Common myeloid progenitor, CD34-positive (primary cell): ENCODE measurements at regions not wholly inside any gene's neighbourhood (a gene's known extent, or its start where the extent isn't known, plus 50 kb on each side); places are given as distances from the start of the nearest gene placed in this dataset.

Experiments used
- CTCF ChIA-PET: fragments of 350-600 bp; sonication (Branson Sonifier 250); formaldehyde crosslinking; loops from one replicate; lab custom pipeline; 2021; ENCODE audit warnings: antibody characterized with exemption; lab: Charles Lee
- POLR2A ChIA-PET: fragments of 350-600 bp; sonication (Branson Sonifier 250); formaldehyde crosslinking; loops from one replicate; lab custom pipeline; 2021; ENCODE audit warnings: antibody characterized with exemption; lab: Charles Lee
- DNase-seq, 3 donors: peaks; one replicate each; pipeline versions ENCODE4 v3.0.0 to v3.0.0-alpha.2; 2013
- H3K27ac ChIP-seq, 2 experiments: 1 replicate in 1 of 2; 2 replicates in 1 of 2; pipeline ENCODE4 v1.7.0; 2013; ENCODE audit warnings: inconsistent platforms in 2 of 2, low read length in 2 of 2, mild to moderate bottlenecking in 2 of 2, low read depth in 1 of 2, moderate library complexity in 1 of 2; ENCODE audit not compliant: severe bottlenecking in 2 of 2, insufficient read depth in 1 of 2, poor library complexity in 1 of 2
- H3K27me3 ChIP-seq, 5 experiments: replicated peaks in 2 of 5; 1 replicate in 3 of 5; 2 replicates in 2 of 5; pipeline versions ENCODE4 v1.6.1 to v1.7.0; 2013; ENCODE audit warnings: low read length in 4 of 5, mild to moderate bottlenecking in 2 of 5, moderate library complexity in 2 of 5, inconsistent platforms in 1 of 5; ENCODE audit not compliant: insufficient read depth in 5 of 5, control insufficient read depth in 4 of 5
- H3K36me3 ChIP-seq, 4 experiments: 1 replicate in 2 of 4; 2 replicates in 2 of 4; pipeline versions ENCODE4 v1.6.1 to v1.7.0; 2013; ENCODE audit warnings: low read length in 3 of 4, control low read depth in 1 of 4, mild to moderate bottlenecking in 1 of 4; ENCODE audit not compliant: control insufficient read depth in 4 of 4, insufficient read depth in 4 of 4
- H3K4me1 ChIP-seq, 4 experiments: 1 replicate in 3 of 4; 2 replicates in 1 of 4; pipeline versions ENCODE4 v1.6.1 to v1.7.1; 2013; ENCODE audit warnings: low read length in 3 of 4, mild to moderate bottlenecking in 3 of 4, control low read depth in 1 of 4, inconsistent platforms in 1 of 4, moderate library complexity in 1 of 4; ENCODE audit not compliant: control insufficient read depth in 4 of 4, insufficient read depth in 4 of 4; ENCODE audit errors: control extremely low read depth in 1 of 4
- H3K4me3 ChIP-seq, 7 experiments: 1 replicate in 4 of 7; 2 replicates in 3 of 7; pipeline versions ENCODE4 v1.5.1 to v1.7.0; 2013; ENCODE audit warnings: mild to moderate bottlenecking in 7 of 7, low read length in 6 of 7, moderate library complexity in 6 of 7, inconsistent platforms in 2 of 7, low read depth in 2 of 7, control low read depth in 1 of 7; ENCODE audit not compliant: insufficient read depth in 4 of 7, control insufficient read depth in 1 of 7; ENCODE audit errors: extremely low read depth in 1 of 7
- H3K9me3 ChIP-seq, 5 experiments: 1 replicate in 4 of 5; 2 replicates in 1 of 5; pipeline versions ENCODE4 v1.6.1 to v1.7.1; 2013; ENCODE audit warnings: low read length in 4 of 5, mild to moderate bottlenecking in 2 of 5, inconsistent platforms in 1 of 5, low read depth in 1 of 5, moderate library complexity in 1 of 5; ENCODE audit not compliant: control insufficient read depth in 4 of 5, insufficient read depth in 2 of 5; ENCODE audit errors: control extremely low read depth in 1 of 5
- WGBS: methylation state at CpG from one replicate; pipeline ENCODE4 v1.1.5; 2013; ENCODE audit not compliant: insufficient coverage; 5-methylcytosine and 5-hydroxymethylcytosine counted together

- Histone ChIP-seq H3K36me3 (no peaks in the 10 kb centered on the region), H3K27me3 (peaks cover 0 to 19% (median 2%) of the 10 kb centered on the region in 5 experiments), H3K4me3 (no peak overlapping the region), H3K27ac (no peak overlapping the region), H3K4me1 (no peaks in the 10 kb centered on the region), H3K9me3 (no peaks in the 10 kb centered on the region)
- ChIA-PET POLR2A (interaction anchor here (0.6 kb wide), 1 partner anchor 59 kb away, joined by 3 read pairs; no protein-coding TSS in a partner anchor), CTCF (no interaction called here)
- 80% methylated on average over 6 of the region's 8 CpGs for WGBS
- no peak for DNase-seq
Observed at GRCh38 chr2:120401275-120402066, 55.5 kb downstream of the INHBB start.

- H3K36me3 ChIP-seq, result no peaks in the 10 kb centered on the region
- no peak for DNase-seq
- H3K4me1 ChIP-seq, result no peaks in the 10 kb centered on the region
- POLR2A ChIA-PET, result interaction anchor here (0.6 kb wide), 1 partner anchor 59 kb away, joined by 3 read pairs; no protein-coding TSS in a partner anchor
- H3K27me3 ChIP-seq, result peaks cover 0 to 19% (median 2%) of the 10 kb centered on the region in 5 experiments
- CTCF ChIA-PET, result no interaction called here
- no peak overlapping the region for H3K27ac ChIP-seq
- no peak overlapping the region for H3K4me3 ChIP-seq
- 90% methylated on average over 4 of the region's 5 CpGs for WGBS
- H3K9me3 ChIP-seq, result no peaks in the 10 kb centered on the region
Observed at GRCh38 chr2:120402067-120402433, 56.1 kb downstream of the INHBB start.

GRCh38 chr2:120402508-120402907, 56.6 kb downstream of the INHBB start:
- no peaks in the 10 kb centered on the region for H3K9me3 ChIP-seq
- no peaks in the 10 kb centered on the region for H3K4me1 ChIP-seq
- peaks cover 0 to 17% (median 0%) of the 10 kb centered on the region in 5 experiments for H3K27me3 ChIP-seq
- CTCF ChIA-PET, result no interaction called here
- DNase-seq, result no peak
- 97% methylated on average over 4 of the region's 6 CpGs for WGBS
- H3K36me3 ChIP-seq, result no peaks in the 10 kb centered on the region
- H3K4me3 ChIP-seq, result no peak overlapping the region
- POLR2A ChIA-PET, result no interaction called here
- H3K27ac ChIP-seq, result no peak overlapping the region

GRCh38 chr2:120403261-120403660, 57.3 kb downstream of the INHBB start:
- H3K4me1 ChIP-seq, result no peaks in the 10 kb centered on the region
- H3K27ac ChIP-seq, result no peak overlapping the region
- H3K36me3 ChIP-seq, result no peaks in the 10 kb centered on the region
- ChIA-PET POLR2A (no interaction called here), CTCF (no interaction called here)
- no peaks in the 10 kb centered on the region for H3K9me3 ChIP-seq
- WGBS, result 82% methylated on average over 5 of the region's 5 CpGs
- peaks cover 0 to 10% (median 0%) of the 10 kb centered on the region in 5 experiments for H3K27me3 ChIP-seq
- H3K4me3 ChIP-seq, result no peak overlapping the region
- DNase-seq, result no peak

- no peak for DNase-seq
- Histone ChIP-seq H3K9me3 (peaks cover 0 to under 1% (median 0%) of the 10 kb centered on the region in 5 experiments), H3K4me3 (no peak overlapping the region), H3K36me3 (no peaks in the 10 kb centered on the region), H3K27me3 (peaks cover 0 to 6% (median 0%) of the 10 kb centered on the region in 5 experiments), H3K4me1 (no peaks in the 10 kb centered on the region), H3K27ac (no peak overlapping the region)
- ChIA-PET POLR2A (no interaction called here), CTCF (no interaction called here)
- 100% methylated on average over 3 of the region's 5 CpGs for WGBS
Observed at GRCh38 chr2:120403676-120404075, 57.7 kb downstream of the INHBB start.

- ChIA-PET CTCF (no interaction called here), POLR2A (no interaction called here)
- Histone ChIP-seq H3K9me3 (peaks cover 0 to 5% (median 1%) of the 10 kb centered on the region in 5 experiments), H3K36me3 (no peaks in the 10 kb centered on the region), H3K27ac (no peak overlapping the region), H3K27me3 (peaks cover 0 to 6% (median 0%) of the 10 kb centered on the region in 5 experiments), H3K4me3 (no peak overlapping the region), H3K4me1 (no peaks in the 10 kb centered on the region)
- WGBS, result 100% methylated on average over 3 of the region's 3 CpGs
- no peak for DNase-seq
Observed at GRCh38 chr2:120404274-120404673, 58.3 kb downstream of the INHBB start.

GRCh38 chr2:120404941-120405758, 59.2 kb downstream of the INHBB start:
- Histone ChIP-seq H3K9me3 (peaks cover 0 to 9% (median 5%) of the 10 kb centered on the region in 5 experiments), H3K36me3 (no peaks in the 10 kb centered on the region), H3K4me1 (no peaks in the 10 kb centered on the region), H3K27me3 (peaks cover 0 to 6% (median 0%) of the 10 kb centered on the region in 5 experiments), H3K27ac (no peak overlapping the region), H3K4me3 (no peak overlapping the region)
- 97% methylated on average over 17 of the region's 19 CpGs for WGBS
- no peak for DNase-seq
- ChIA-PET POLR2A (no interaction called here), CTCF (no interaction called here)
